PC-3 (cell line): ENCODE measurements at regions not wholly inside any gene's neighbourhood (a gene's known extent, or its start where the extent isn't known, plus 50 kb on each side); places are given as distances from the start of the nearest gene placed in this dataset.

Experiments
- CTCF ChIP-seq: fragments of 300-600 bp; sonication (generic); conservative IDR thresholded peaks from 2 replicates; pipeline ENCODE4 v1.5.1; 2017; ENCODE audit warnings: antibody characterized with exemption, low read depth, mild to moderate bottlenecking, low read length
- EZH2 ChIP-seq: fragments of 300-600 bp; sonication (generic); IDR thresholded peaks from one replicate; pipeline ENCODE4 v1.6.1; 2017; ENCODE audit warnings: antibody characterized with exemption, mild to moderate bottlenecking, low read length; ENCODE audit not compliant: unreplicated experiment
- EZH2phosphoT487 ChIP-seq: fragments of 300-600 bp; sonication (generic); IDR thresholded peaks from 2 replicates; pipeline ENCODE4 v1.6.1; 2018; ENCODE audit warnings: mild to moderate bottlenecking, antibody characterized with exemption, low read length, borderline replicate concordance

- TF ChIP-seq EZH2phosphoT487 (no peak), CTCF (no peak), EZH2 (no peak)
Observed at GRCh38 chr5:148915224-148915817, 88.9 kb downstream of the ADRB2 start.
